Left lung (tissue), 4 donors: ENCODE measurements at regions not wholly inside any gene's neighbourhood (a gene's known extent, or its start where the extent isn't known, plus 50 kb on each side); places are given as distances from the start of the nearest gene placed in this dataset.

ENCODE experiments used
- ATAC-seq: fragments of 200-7000 bp; cut with Tn5 transposase; one replicate; pipeline ENCODE4 v1.9.1; 2020; ENCODE audit warnings: moderate library complexity
- DNase-seq, 4 donors: peaks; one replicate each; pipeline ENCODE4 v3.0.0-alpha.2; 2013 to 2020
- H3K27ac ChIP-seq, 2 donors: fragments of 200-600 bp; sonication (generic) in 1 of 2; one replicate each; pipeline versions ENCODE4 v1.5.0 to v1.8.0; 2020 to 2021
- H3K27me3 ChIP-seq, 2 donors: fragments of 200-600 bp; sonication (generic) in 1 of 2; one replicate each; pipeline versions ENCODE4 v1.5.0 to v1.8.0; 2020 to 2021
- H3K36me3 ChIP-seq, 2 donors: fragments of 200-600 bp; sonication (generic) in 1 of 2; one replicate each; pipeline versions ENCODE4 v1.5.0 to v1.8.0; 2020 to 2021
- H3K4me1 ChIP-seq, 2 donors: fragments of 200-600 bp; one replicate each; pipeline ENCODE4 v1.8.0; 2021
- H3K4me3 ChIP-seq, 2 donors: fragments of 200-600 bp; sonication (generic) in 1 of 2; one replicate each; pipeline versions ENCODE4 v1.5.0 to v1.8.0; 2020 to 2021; ENCODE audit warnings: mild to moderate bottlenecking in 1 of 2
- H3K9me3 ChIP-seq, 2 donors: fragments of 200-600 bp; sonication (generic) in 1 of 2; one replicate each; pipeline versions ENCODE4 v1.5.0 to v1.8.0; 2020 to 2021
- intact Hi-C, 2 donors: fragments of 100-400 bp; cut with DNase I; formaldehyde crosslinking; loops; one replicate each; pipeline versions ENCODE4 v1.11.2 to v1.14.2; 2022
- TF ChIP-seq, protein P1 (sequence below), 2 donors: fragments of 200-600 bp; sonication (generic) in 1 of 2; IDR thresholded peaks; one replicate each; pipeline versions ENCODE4 v1.5.0 to v1.8.0; 2021; ENCODE audit warnings: antibody characterized with exemption in 2 of 2
- donor health status: DM: no; HTN: yes; CAD: no.
- donor health status: DM: no; HTN: no; CAD: no.

DNA sequence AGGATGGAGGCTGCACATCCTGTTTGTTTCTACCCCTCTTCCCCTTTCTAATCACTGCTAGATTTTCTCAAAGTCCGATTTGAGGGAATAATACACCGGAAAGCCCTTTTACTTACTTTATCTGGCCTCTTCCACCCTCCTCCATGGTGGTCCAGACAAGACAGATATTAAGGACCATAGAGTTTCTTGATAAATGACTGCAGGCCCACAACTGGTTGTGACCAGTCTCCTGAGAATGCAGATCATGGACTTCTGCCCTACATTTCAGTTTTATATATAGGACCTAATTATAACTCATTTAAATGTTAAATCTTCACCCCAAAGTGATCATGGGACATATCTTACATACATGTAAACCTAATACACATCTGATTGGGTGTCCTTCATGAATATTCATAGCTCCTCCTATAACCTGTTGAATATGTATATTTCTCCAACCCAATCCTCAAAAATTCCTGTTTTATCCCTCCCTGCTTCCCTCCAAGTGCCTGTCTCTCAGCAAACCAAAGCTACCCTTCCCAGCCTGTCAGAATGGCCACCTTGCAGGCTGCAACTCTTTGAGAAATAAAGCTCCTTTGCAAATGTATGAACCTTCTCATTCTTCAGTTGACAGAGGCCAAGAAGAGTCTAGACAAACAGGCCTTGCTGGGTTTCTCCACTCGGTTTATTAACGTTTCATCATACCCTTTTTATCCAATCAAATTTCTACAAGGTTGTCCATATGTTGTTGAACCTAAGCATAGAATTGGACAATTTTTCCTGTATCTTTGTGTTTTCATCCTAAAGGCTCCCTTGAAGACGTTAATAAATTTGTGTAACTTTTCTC lies 133.1 kb downstream of the HFE start:
- Histone ChIP-seq H3K4me3 (no peak overlapping the region), H3K27ac (no peak overlapping the region), H3K9me3 (peaks cover 0 to 9% of the 10 kb centered on the region in 2 donors), H3K36me3 (no peaks in the 10 kb centered on the region), H3K4me1 (peaks cover 0 to 31% of the 10 kb centered on the region in 2 donors), H3K27me3 (peaks cover 0 to 99% of the 10 kb centered on the region in 2 donors)
- ATAC-seq: no peak
- intact Hi-C loops: no loop called here
- TF ChIP-seq, protein P1, sequence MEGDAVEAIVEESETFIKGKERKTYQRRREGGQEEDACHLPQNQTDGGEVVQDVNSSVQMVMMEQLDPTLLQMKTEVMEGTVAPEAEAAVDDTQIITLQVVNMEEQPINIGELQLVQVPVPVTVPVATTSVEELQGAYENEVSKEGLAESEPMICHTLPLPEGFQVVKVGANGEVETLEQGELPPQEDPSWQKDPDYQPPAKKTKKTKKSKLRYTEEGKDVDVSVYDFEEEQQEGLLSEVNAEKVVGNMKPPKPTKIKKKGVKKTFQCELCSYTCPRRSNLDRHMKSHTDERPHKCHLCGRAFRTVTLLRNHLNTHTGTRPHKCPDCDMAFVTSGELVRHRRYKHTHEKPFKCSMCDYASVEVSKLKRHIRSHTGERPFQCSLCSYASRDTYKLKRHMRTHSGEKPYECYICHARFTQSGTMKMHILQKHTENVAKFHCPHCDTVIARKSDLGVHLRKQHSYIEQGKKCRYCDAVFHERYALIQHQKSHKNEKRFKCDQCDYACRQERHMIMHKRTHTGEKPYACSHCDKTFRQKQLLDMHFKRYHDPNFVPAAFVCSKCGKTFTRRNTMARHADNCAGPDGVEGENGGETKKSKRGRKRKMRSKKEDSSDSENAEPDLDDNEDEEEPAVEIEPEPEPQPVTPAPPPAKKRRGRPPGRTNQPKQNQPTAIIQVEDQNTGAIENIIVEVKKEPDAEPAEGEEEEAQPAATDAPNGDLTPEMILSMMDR (IDR thresholded peaks at IDR 0.05): no peak
- DNase-seq: no peak

DNA sequence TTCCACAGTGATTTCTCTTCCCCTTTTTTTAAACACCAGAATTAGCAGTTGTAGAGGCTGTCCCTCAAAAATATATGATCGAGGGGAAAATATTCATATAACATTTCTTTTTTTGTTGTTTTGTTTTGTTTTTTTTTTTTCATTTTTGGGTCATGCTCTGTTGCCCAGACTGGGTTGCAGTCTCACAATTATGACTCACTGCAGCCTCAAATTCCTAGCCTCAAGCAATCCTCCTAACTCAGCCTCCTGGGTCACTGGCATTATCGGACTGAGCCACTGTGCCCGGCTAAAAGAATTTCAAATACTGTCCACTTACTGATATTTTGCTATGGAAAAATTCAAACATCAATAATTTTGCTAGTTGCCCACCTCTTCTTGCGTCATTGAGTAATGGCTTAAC lies 134.0 kb downstream of the HFE start:
- peaks cover 0 to 99% of the 10 kb centered on the region in 2 donors for H3K27me3 ChIP-seq
- TF ChIP-seq, protein P1 (IDR thresholded peaks at IDR 0.05): no peak
- ATAC-seq (no peak), DNase-seq (no peak)
- no peak overlapping the region for H3K27ac ChIP-seq
- no peaks in the 10 kb centered on the region for H3K36me3 ChIP-seq
- H3K4me3 ChIP-seq: no peak overlapping the region
- intact Hi-C loops: no loop called here
- peaks cover 0 to 22% of the 10 kb centered on the region in 2 donors for H3K4me1 ChIP-seq
- H3K9me3 ChIP-seq: peaks cover 0 to 11% of the 10 kb centered on the region in 2 donors

DNA sequence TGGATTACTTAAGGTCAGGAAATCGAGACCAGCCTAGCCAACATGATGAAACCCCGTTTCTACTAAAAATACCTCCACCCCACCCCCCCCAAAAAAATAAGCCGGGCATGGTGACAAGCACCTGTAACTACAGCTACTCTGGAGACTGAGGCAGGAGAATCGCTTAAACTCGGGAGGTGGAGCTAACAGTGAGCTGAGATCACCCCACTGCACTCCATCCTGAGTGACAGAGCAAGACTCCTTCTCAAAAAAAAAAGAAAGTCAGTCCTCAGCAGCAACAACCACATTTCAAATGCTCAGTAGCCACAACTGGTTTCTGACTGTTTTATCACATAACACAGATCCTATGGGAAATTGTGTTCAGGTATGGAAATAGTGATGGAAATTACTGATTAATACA lies 135.3 kb downstream of the HFE start:
- Histone ChIP-seq H3K4me3 (no peak overlapping the region), H3K27ac (no peak overlapping the region), H3K4me1 (peaks cover 0 to 14% of the 10 kb centered on the region in 2 donors), H3K36me3 (no peaks in the 10 kb centered on the region), H3K27me3 (peaks cover 0 to 99% of the 10 kb centered on the region in 2 donors), H3K9me3 (peaks cover 0 to 11% of the 10 kb centered on the region in 2 donors)
- ATAC-seq (no peak), DNase-seq (no peak)
- intact Hi-C loops: no loop called here
- TF ChIP-seq, protein P1 (IDR thresholded peaks at IDR 0.05): no peak

DNA sequence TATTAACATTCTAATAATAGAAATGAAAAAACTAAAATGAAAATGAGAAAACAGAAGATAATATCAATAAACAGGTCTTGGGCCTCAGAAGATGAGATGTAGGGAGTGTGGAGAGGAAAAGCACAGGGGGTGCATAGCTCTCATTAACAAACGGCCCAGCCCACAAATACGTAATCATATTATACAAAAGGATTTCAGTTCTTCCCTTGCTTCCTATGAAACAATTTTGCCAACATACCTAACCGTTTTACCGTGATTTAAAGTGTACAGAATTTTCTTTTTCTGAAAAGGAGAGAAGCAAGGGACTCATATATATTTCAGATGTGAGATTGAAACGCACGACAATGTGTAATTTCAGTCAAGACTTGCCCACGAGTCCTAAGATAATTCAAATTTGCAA lies 136.0 kb downstream of the HFE start:
- H3K4me3 ChIP-seq: peak overlapping the region; percentile 37 to 44
- TF ChIP-seq, protein P1 (IDR thresholded peaks at IDR 0.05): no peak
- H3K27me3 ChIP-seq: peaks cover 0 to 99% of the 10 kb centered on the region in 2 donors
- peak; percentile 42 for ATAC-seq
- peaks cover 0 to 8% of the 10 kb centered on the region in 2 donors for H3K4me1 ChIP-seq
- peak overlapping the region; percentile 87 to 92 for H3K27ac ChIP-seq
- intact Hi-C loops: no loop called here
- DNase-seq: peak in 1 of 4 donors; percentile 71
- no peaks in the 10 kb centered on the region for H3K36me3 ChIP-seq
- peaks cover 0 to 11% of the 10 kb centered on the region in 2 donors for H3K9me3 ChIP-seq
